ENCODE measurements at regions not wholly inside any gene's neighbourhood (a gene's known extent, or its start where the extent isn't known, plus 50 kb on each side); places are given as distances from the start of the nearest gene placed in this dataset.

DNA sequence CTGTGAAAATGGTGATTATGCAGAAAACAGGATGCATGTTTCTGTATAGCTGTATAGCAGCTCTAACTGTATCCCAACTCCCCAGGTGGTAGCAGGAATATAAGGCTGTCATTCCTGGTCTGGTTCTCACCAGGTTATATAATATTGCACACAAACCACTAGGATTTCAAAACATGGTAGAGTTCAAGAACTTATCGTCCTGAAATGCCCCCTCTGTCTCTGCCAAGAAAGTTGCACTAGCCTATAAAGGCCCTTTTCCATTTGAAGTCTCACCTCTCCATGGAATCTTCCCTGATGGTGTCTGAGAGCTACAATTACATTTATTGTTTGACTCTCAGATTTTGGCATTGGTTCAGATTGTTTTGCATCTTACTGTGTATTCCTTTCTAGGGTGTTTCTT, 184.9 kb upstream of the FAM78B start:
- TF ChIP-seq, protein P1, sequence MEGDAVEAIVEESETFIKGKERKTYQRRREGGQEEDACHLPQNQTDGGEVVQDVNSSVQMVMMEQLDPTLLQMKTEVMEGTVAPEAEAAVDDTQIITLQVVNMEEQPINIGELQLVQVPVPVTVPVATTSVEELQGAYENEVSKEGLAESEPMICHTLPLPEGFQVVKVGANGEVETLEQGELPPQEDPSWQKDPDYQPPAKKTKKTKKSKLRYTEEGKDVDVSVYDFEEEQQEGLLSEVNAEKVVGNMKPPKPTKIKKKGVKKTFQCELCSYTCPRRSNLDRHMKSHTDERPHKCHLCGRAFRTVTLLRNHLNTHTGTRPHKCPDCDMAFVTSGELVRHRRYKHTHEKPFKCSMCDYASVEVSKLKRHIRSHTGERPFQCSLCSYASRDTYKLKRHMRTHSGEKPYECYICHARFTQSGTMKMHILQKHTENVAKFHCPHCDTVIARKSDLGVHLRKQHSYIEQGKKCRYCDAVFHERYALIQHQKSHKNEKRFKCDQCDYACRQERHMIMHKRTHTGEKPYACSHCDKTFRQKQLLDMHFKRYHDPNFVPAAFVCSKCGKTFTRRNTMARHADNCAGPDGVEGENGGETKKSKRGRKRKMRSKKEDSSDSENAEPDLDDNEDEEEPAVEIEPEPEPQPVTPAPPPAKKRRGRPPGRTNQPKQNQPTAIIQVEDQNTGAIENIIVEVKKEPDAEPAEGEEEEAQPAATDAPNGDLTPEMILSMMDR (optimal IDR thresholded peaks at IDR 0.05 in 1 of 3, IDR thresholded peaks at IDR 0.05 in 1 of 3, conservative IDR thresholded peaks at IDR 0.05 in 1 of 3; ENCODE audit: extremely low read depth in 1 of 3, insufficient read depth in 2 of 3, low read length in 3 of 3), result no peak
- TF ChIP-seq EZH2 (IDR thresholded peaks at IDR 0.05; ENCODE audit: low read length), result no peak
